Renal pelvis (tissue), 1 donor: ENCODE measurements at regions not wholly inside any gene's neighbourhood (a gene's known extent, or its start where the extent isn't known, plus 50 kb on each side); places are given as distances from the start of the nearest gene placed in this dataset.

Experiments
- DNase-seq: peaks from one replicate; pipeline ENCODE4 v3.0.0-alpha.2; 2013

GRCh38 chr3:21357241-21357640 lies 393.8 kb downstream of the ZNF385D start:
- no peak for DNase-seq

- no peak for DNase-seq
Measured at GRCh38 chr3:21356402-21356801, 394.6 kb downstream of the ZNF385D start.

- DNase-seq: no peak
Measured at GRCh38 chr3:21345382-21345976, 405.5 kb downstream of the ZNF385D start.

GRCh38 chr3:21331857-21332256 lies 419.2 kb downstream of the ZNF385D start:
- no peak for DNase-seq

GRCh38 chr3:21331321-21331720 lies 419.7 kb downstream of the ZNF385D start:
- DNase-seq: no peak

- DNase-seq: no peak
Measured at GRCh38 chr3:21330293-21330692, 420.7 kb downstream of the ZNF385D start.

- no peak for DNase-seq
Measured at GRCh38 chr3:21328711-21329390, 422.2 kb downstream of the ZNF385D start.

GRCh38 chr3:21326704-21327475 lies 424.1 kb downstream of the ZNF385D start:
- DNase-seq: no peak

GRCh38 chr3:21314688-21315087 lies 436.3 kb downstream of the ZNF385D start:
- no peak for DNase-seq

- DNase-seq: no peak
Measured at GRCh38 chr3:21310891-21311290, 440.1 kb downstream of the ZNF385D start.

GRCh38 chr3:21310161-21310560 lies 440.8 kb downstream of the ZNF385D start:
- no peak for DNase-seq

GRCh38 chr3:21297304-21297703 lies 453.7 kb downstream of the ZNF385D start:
- no peak for DNase-seq

GRCh38 chr3:21294768-21295167 lies 456.2 kb downstream of the ZNF385D start:
- no peak for DNase-seq

GRCh38 chr3:21292971-21293370 lies 458.0 kb downstream of the ZNF385D start:
- DNase-seq: no peak

- DNase-seq: no peak
Measured at GRCh38 chr3:21290557-21290956, 460.5 kb downstream of the ZNF385D start.

GRCh38 chr3:21274079-21274571 lies 476.9 kb downstream of the ZNF385D start:
- no peak for DNase-seq

- DNase-seq: no peak
Measured at GRCh38 chr3:21273259-21274025, 477.6 kb downstream of the ZNF385D start.

GRCh38 chr3:21271606-21272016 lies 479.4 kb downstream of the ZNF385D start:
- no peak for DNase-seq

- no peak for DNase-seq
Measured at GRCh38 chr3:21269882-21270281, 481.1 kb downstream of the ZNF385D start.

GRCh38 chr3:21260507-21260906 lies 490.5 kb downstream of the ZNF385D start:
- no peak for DNase-seq

GRCh38 chr3:21259896-21260295 lies 491.1 kb downstream of the ZNF385D start:
- peak; percentile 19 for DNase-seq

- no peak for DNase-seq
Measured at GRCh38 chr3:21256932-21257331, 494.1 kb downstream of the ZNF385D start.
